SK-N-SH treated with all-trans-retinoic acid at 6 μM for 48 hours (cell line): ENCODE measurements at regions not wholly inside any gene's neighbourhood (a gene's known extent, or its start where the extent isn't known, plus 50 kb on each side); places are given as distances from the start of the nearest gene placed in this dataset.

Source experiments
- ATAC-seq: fragments of 200-7000 bp; cut with Tn5 transposase; 3 replicates; pipeline ENCODE4 v1.9.1; 2020; ENCODE audit warnings: mild to moderate bottlenecking, moderate library complexity
- ARNTL ChIP-seq: fragments of 450-650 bp; formaldehyde crosslinking; IDR thresholded peaks from 2 replicates; pipeline ENCODE4 v1.5.0; 2020; ENCODE audit warnings: low read depth, mild to moderate bottlenecking, moderate library complexity, borderline replicate concordance
- BACH2 ChIP-seq: fragments of 250-450 bp; sonication (Bioruptor Pico); IDR thresholded peaks from 2 replicates; pipeline ENCODE4 v1.9.0; 2021; ENCODE audit warnings: mild to moderate bottlenecking, borderline replicate concordance
- CREB5 ChIP-seq: fragments of 250-450 bp; sonication (Bioruptor Pico); IDR thresholded peaks from 2 replicates; pipeline ENCODE4 v1.5.1; 2020; ENCODE audit warnings: low read depth, mild to moderate bottlenecking, moderate library complexity
- CSDC2 ChIP-seq: fragments of 250-450 bp; sonication (Bioruptor Pico); IDR thresholded peaks from 2 replicates; pipeline ENCODE4 v1.5.0; 2020; ENCODE audit warnings: mild to moderate bottlenecking, moderate library complexity
- CSRNP3 ChIP-seq: fragments of 250-450 bp; sonication (Bioruptor Pico); IDR thresholded peaks from 2 replicates; pipeline ENCODE4 v1.5.1; 2021; ENCODE audit warnings: mild to moderate bottlenecking, moderate library complexity
- ESRRG ChIP-seq: fragments of 250-450 bp; sonication (Bioruptor Pico); IDR thresholded peaks from 2 replicates; pipeline ENCODE4 v1.6.1; 2021; ENCODE audit warnings: mild to moderate bottlenecking
- GLIS3 ChIP-seq: fragments of 250-450 bp; sonication (Bioruptor Pico); IDR thresholded peaks from 2 replicates; pipeline ENCODE4 v1.5.0; 2020; ENCODE audit warnings: mild to moderate bottlenecking, moderate library complexity
- ISL1 ChIP-seq: fragments of 250-450 bp; sonication (Bioruptor Pico); IDR thresholded peaks from 2 replicates; pipeline ENCODE4 v2.1.2; 2022; ENCODE audit warnings: mild to moderate bottlenecking, moderate library complexity
- OSR1 ChIP-seq: fragments of 250-450 bp; sonication (Bioruptor Pico); IDR thresholded peaks from 2 replicates; pipeline ENCODE4 v1.8.0; 2022; ENCODE audit warnings: moderate library complexity, mild to moderate bottlenecking, inconsistent platforms
- POU6F1 ChIP-seq: fragments of 250-450 bp; sonication (Bioruptor Pico); IDR thresholded peaks from 2 replicates; pipeline ENCODE4 v1.8.0; 2021; ENCODE audit warnings: low read depth, mild to moderate bottlenecking, moderate library complexity, borderline replicate concordance
- PPARA ChIP-seq: fragments of 250-450 bp; sonication (Bioruptor Pico); IDR thresholded peaks from 2 replicates; pipeline ENCODE4 v1.5.0; 2020; ENCODE audit warnings: mild to moderate bottlenecking, borderline replicate concordance
- RARB ChIP-seq: fragments of 250-450 bp; sonication (Bioruptor Pico); IDR thresholded peaks from 2 replicates; pipeline ENCODE4 v1.8.0; 2021; ENCODE audit warnings: mild to moderate bottlenecking, moderate library complexity
- SNAI2 ChIP-seq: fragments of 250-450 bp; sonication (Bioruptor Pico); IDR thresholded peaks from 2 replicates; pipeline ENCODE4 v1.5.0; 2020; ENCODE audit warnings: mild to moderate bottlenecking, moderate library complexity
- TCF4 ChIP-seq: fragments of 250-450 bp; sonication (Bioruptor Pico); IDR thresholded peaks from 2 replicates; pipeline ENCODE4 v1.8.0; 2021; ENCODE audit warnings: mild to moderate bottlenecking, moderate library complexity, borderline replicate concordance
- TOX ChIP-seq: fragments of 250-450 bp; sonication (Bioruptor Pico); IDR thresholded peaks from 2 replicates; pipeline ENCODE4 v1.8.0; 2021; ENCODE audit warnings: mild to moderate bottlenecking, moderate library complexity, borderline replicate concordance
- TSHZ2 ChIP-seq: fragments of 250-450 bp; sonication (Bioruptor Pico); IDR thresholded peaks from 2 replicates; pipeline ENCODE4 v1.5.0; 2020; ENCODE audit warnings: mild to moderate bottlenecking, moderate library complexity
- ZC3H10 ChIP-seq: fragments of 250-450 bp; sonication (Bioruptor Pico); IDR thresholded peaks from 2 replicates; pipeline ENCODE4 v1.5.1; 2021; ENCODE audit warnings: mild to moderate bottlenecking, moderate library complexity
- ZFP3 ChIP-seq: fragments of 250-450 bp; sonication (Bioruptor Pico); IDR thresholded peaks from 2 replicates; pipeline ENCODE4 v1.5.0; 2020; ENCODE audit warnings: mild to moderate bottlenecking, moderate library complexity
- ZFP30 ChIP-seq: fragments of 450-650 bp; formaldehyde crosslinking; IDR thresholded peaks from 2 replicates; pipeline ENCODE4 v1.5.0; 2022; ENCODE audit warnings: mild to moderate bottlenecking, moderate library complexity
- ZNF565 ChIP-seq: fragments of 450-650 bp; formaldehyde crosslinking; conservative IDR thresholded peaks from 2 replicates; pipeline ENCODE4 v1.5.0; 2020; ENCODE audit warnings: low read depth, mild to moderate bottlenecking, moderate library complexity
- ZNF70 ChIP-seq: fragments of 450-650 bp; formaldehyde crosslinking; IDR thresholded peaks from 2 replicates; pipeline ENCODE4 v1.5.0; 2020; ENCODE audit warnings: mild to moderate bottlenecking, moderate library complexity

- TF ChIP-seq ZC3H10 (CRISPR knock-in tag) (no peak), GLIS3 (CRISPR knock-in tag) (no peak), POU6F1 (CRISPR knock-in tag) (no peak), TSHZ2 (CRISPR knock-in tag) (no peak), ARNTL (CRISPR knock-in tag) (no peak), CSRNP3 (no peak), ZFP30 (CRISPR knock-in tag) (no peak)
- no peak for ATAC-seq
Observed at GRCh38 chr20:59376109-59376841, 75.9 kb downstream of the EDN3 start.

- no peak for ATAC-seq
- no peak for TF ChIP-seq ISL1
- no peak for TF ChIP-seq RARB (CRISPR knock-in tag)
- TF ChIP-seq SNAI2 (CRISPR knock-in tag) = no peak
- no peak for TF ChIP-seq ZNF565
- no peak for TF ChIP-seq TSHZ2 (CRISPR knock-in tag)
- no peak for TF ChIP-seq ZFP3
- no peak for TF ChIP-seq CSDC2 (CRISPR knock-in tag)
- no peak for TF ChIP-seq ZFP30 (CRISPR knock-in tag)
- TF ChIP-seq ZNF70 = no peak
- no peak for TF ChIP-seq TCF4 (CRISPR knock-in tag)
- no peak for TF ChIP-seq GLIS3 (CRISPR knock-in tag)
- TF ChIP-seq TOX (CRISPR knock-in tag) = no peak
- TF ChIP-seq BACH2 (CRISPR knock-in tag) = no peak
- TF ChIP-seq CSRNP3 = no peak
- TF ChIP-seq ARNTL (CRISPR knock-in tag) = no peak
- no peak for TF ChIP-seq POU6F1 (CRISPR knock-in tag)
- no peak for TF ChIP-seq OSR1 (CRISPR knock-in tag)
- no peak for TF ChIP-seq PPARA (CRISPR knock-in tag)
- TF ChIP-seq ESRRG (CRISPR knock-in tag) = no peak
- no peak for TF ChIP-seq CREB5
Observed at GRCh38 chr20:59376998-59377397, 76.6 kb downstream of the EDN3 start.
